ENCODE measurements at regions not wholly inside any gene's neighbourhood (a gene's known extent, or its start where the extent isn't known, plus 50 kb on each side); places are given as distances from the start of the nearest gene placed in this dataset.

GRCh38 chr17:59456923-59457615, 108.3 kb upstream of the DHX40 start (continued):
- TF ChIP-seq PATZ1 (CRISPR knock-in tag; IDR thresholded peaks at IDR 0.05; ENCODE audit: borderline replicate concordance) (no peak), SNAI2 (CRISPR knock-in tag; IDR thresholded peaks at IDR 0.05) (no peak), BACH2 (CRISPR knock-in tag; IDR thresholded peaks at IDR 0.05; ENCODE audit: borderline replicate concordance) (no peak)

- no peak for ATAC-seq
- TF ChIP-seq TSHZ2 (CRISPR knock-in tag; IDR thresholded peaks at IDR 0.05) (no peak), CSDC2 (CRISPR knock-in tag; IDR thresholded peaks at IDR 0.05) (no peak), TCF4 (CRISPR knock-in tag; IDR thresholded peaks at IDR 0.05; ENCODE audit: borderline replicate concordance) (no peak), GLIS3 (CRISPR knock-in tag; IDR thresholded peaks at IDR 0.05) (no peak), ARNTL (CRISPR knock-in tag; IDR thresholded peaks at IDR 0.05; ENCODE audit: borderline replicate concordance, low read depth) (no peak), SNAI2 (CRISPR knock-in tag; IDR thresholded peaks at IDR 0.05) (no peak), CREB5 (CRISPR knock-in tag; IDR thresholded peaks at IDR 0.05; ENCODE audit: low read depth) (no peak), POU6F1 (CRISPR knock-in tag; IDR thresholded peaks at IDR 0.05; ENCODE audit: borderline replicate concordance, low read depth) (no peak), ISL1 (CRISPR knock-in tag; IDR thresholded peaks at IDR 0.05) (no peak), PPARA (CRISPR knock-in tag; IDR thresholded peaks at IDR 0.05; ENCODE audit: borderline replicate concordance) (no peak), BACH2 (CRISPR knock-in tag; IDR thresholded peaks at IDR 0.05; ENCODE audit: borderline replicate concordance) (no peak), RARB (CRISPR knock-in tag; IDR thresholded peaks at IDR 0.05) (no peak), ESRRG (CRISPR knock-in tag; IDR thresholded peaks at IDR 0.05) (no peak), ZNF8 (CRISPR knock-in tag; IDR thresholded peaks at IDR 0.05) (no peak), ZNF565 (CRISPR knock-in tag; conservative IDR thresholded peaks at IDR 0.05; ENCODE audit: low read depth) (no peak)
Measured at GRCh38 chr17:59462385-59462784, 103.0 kb upstream of the DHX40 start.

- no peak for ATAC-seq
- TF ChIP-seq RARB (CRISPR knock-in tag; IDR thresholded peaks at IDR 0.05) (no peak), ZNF565 (CRISPR knock-in tag; conservative IDR thresholded peaks at IDR 0.05; ENCODE audit: low read depth) (no peak), CSDC2 (CRISPR knock-in tag; IDR thresholded peaks at IDR 0.05) (no peak), OSR1 (CRISPR knock-in tag; IDR thresholded peaks at IDR 0.05) (no peak), ZNF70 (CRISPR knock-in tag; IDR thresholded peaks at IDR 0.05) (no peak), ARNTL (CRISPR knock-in tag; IDR thresholded peaks at IDR 0.05; ENCODE audit: borderline replicate concordance, low read depth) (no peak), CREB5 (CRISPR knock-in tag; IDR thresholded peaks at IDR 0.05; ENCODE audit: low read depth) (no peak), BACH2 (CRISPR knock-in tag; IDR thresholded peaks at IDR 0.05; ENCODE audit: borderline replicate concordance) (no peak), CSRNP3 (CRISPR knock-in tag; IDR thresholded peaks at IDR 0.05) (no peak), ISL1 (CRISPR knock-in tag; IDR thresholded peaks at IDR 0.05) (no peak), POU6F1 (CRISPR knock-in tag; IDR thresholded peaks at IDR 0.05; ENCODE audit: borderline replicate concordance, low read depth) (no peak), TSHZ2 (CRISPR knock-in tag; IDR thresholded peaks at IDR 0.05) (no peak), TCF4 (CRISPR knock-in tag; IDR thresholded peaks at IDR 0.05; ENCODE audit: borderline replicate concordance) (no peak), ZFP30 (CRISPR knock-in tag; IDR thresholded peaks at IDR 0.05) (no peak), PPARA (CRISPR knock-in tag; IDR thresholded peaks at IDR 0.05; ENCODE audit: borderline replicate concordance) (no peak)
Measured at GRCh38 chr17:59464246-59464645, 101.2 kb upstream of the DHX40 start.

All from SK-N-SH treated with all-trans-retinoic acid at 6 μM for 48 hours (cell line).